ENCODE measurements at regions not wholly inside any gene's neighbourhood (a gene's known extent, or its start where the extent isn't known, plus 50 kb on each side); places are given as distances from the start of the nearest gene placed in this dataset.

DNA sequence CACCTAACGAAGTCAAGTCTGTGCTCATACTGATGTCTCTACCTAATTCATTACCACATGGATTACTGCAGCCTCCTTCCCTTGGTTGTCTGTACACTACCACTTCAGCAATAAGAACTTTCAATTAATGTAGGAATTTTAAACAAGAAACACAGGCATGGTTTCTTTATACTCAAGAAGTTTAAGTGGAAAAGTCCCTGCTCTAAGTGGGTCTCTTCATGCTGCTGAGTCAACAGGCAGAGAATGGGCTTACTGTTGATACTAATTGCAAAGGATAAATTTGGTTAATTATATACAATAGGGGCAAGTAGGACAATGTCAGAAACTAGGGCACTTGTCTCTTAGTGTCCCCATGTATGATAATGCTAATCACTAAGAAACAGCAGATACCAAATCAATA lies 392.6 kb downstream of the DSEL start:
- Histone ChIP-seq H2AFZ (ENCODE audit: low read depth) (no peak overlapping the region), H3K36me3 (ENCODE audit: insufficient read depth) (no peaks in the 10 kb centered on the region), H3K27me3 (ENCODE audit: insufficient read depth, low read depth) (no peaks in the 10 kb centered on the region), H3K9ac (no peak overlapping the region), H3K27ac (no peak overlapping the region), H3K4me1 (ENCODE audit: low read depth, poor library complexity, severe bottlenecking) (no peaks in the 10 kb centered on the region), H3K4me2 (no peak overlapping the region), H3K79me2 (ENCODE audit: insufficient read depth, low read depth) (no peaks in the 10 kb centered on the region), H4K20me1 (ENCODE audit: insufficient read depth) (no peaks in the 10 kb centered on the region), H3K4me3 (IDR thresholded peaks at IDR 0.05; ENCODE audit: insufficient read depth, low read depth, low read length) (no peak overlapping the region)
- TF ChIP-seq, protein P1, sequence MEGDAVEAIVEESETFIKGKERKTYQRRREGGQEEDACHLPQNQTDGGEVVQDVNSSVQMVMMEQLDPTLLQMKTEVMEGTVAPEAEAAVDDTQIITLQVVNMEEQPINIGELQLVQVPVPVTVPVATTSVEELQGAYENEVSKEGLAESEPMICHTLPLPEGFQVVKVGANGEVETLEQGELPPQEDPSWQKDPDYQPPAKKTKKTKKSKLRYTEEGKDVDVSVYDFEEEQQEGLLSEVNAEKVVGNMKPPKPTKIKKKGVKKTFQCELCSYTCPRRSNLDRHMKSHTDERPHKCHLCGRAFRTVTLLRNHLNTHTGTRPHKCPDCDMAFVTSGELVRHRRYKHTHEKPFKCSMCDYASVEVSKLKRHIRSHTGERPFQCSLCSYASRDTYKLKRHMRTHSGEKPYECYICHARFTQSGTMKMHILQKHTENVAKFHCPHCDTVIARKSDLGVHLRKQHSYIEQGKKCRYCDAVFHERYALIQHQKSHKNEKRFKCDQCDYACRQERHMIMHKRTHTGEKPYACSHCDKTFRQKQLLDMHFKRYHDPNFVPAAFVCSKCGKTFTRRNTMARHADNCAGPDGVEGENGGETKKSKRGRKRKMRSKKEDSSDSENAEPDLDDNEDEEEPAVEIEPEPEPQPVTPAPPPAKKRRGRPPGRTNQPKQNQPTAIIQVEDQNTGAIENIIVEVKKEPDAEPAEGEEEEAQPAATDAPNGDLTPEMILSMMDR (conservative IDR thresholded peaks at IDR 0.05; ENCODE audit: low read depth, low read length), result no peak

DNA sequence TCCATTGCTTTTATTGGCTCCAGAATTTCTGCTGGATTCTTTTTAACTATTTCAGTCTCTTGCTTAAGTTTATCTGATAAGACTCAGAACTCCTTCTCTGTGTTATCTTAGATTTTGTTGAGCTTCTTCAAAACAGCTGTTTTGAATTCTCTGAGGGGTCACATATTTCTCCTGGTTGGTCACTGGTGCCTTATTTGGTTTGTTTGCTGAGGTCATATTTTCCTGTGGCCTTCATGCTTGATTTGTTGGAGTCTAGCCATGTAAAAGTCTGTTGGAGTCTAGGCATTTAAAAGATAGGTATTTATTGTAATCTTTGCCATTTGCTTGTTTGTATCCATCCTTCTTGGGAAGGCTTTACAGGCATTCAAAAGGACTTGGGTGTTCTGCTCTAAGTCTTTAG lies 398.7 kb downstream of the DSEL start:
- Histone ChIP-seq H3K4me1 (ENCODE audit: low read depth, poor library complexity, severe bottlenecking) (no peaks in the 10 kb centered on the region), H3K4me3 (IDR thresholded peaks at IDR 0.05; ENCODE audit: insufficient read depth, low read depth, low read length) (no peak overlapping the region), H2AFZ (ENCODE audit: low read depth) (no peak overlapping the region), H4K20me1 (ENCODE audit: insufficient read depth) (no peaks in the 10 kb centered on the region), H3K9ac (no peak overlapping the region), H3K27ac (no peak overlapping the region), H3K79me2 (ENCODE audit: insufficient read depth, low read depth) (no peaks in the 10 kb centered on the region), H3K36me3 (ENCODE audit: insufficient read depth) (no peaks in the 10 kb centered on the region), H3K4me2 (no peak overlapping the region), H3K27me3 (ENCODE audit: insufficient read depth, low read depth) (no peaks in the 10 kb centered on the region)
- TF ChIP-seq, protein P1 (conservative IDR thresholded peaks at IDR 0.05; ENCODE audit: low read depth, low read length), result no peak

DNA sequence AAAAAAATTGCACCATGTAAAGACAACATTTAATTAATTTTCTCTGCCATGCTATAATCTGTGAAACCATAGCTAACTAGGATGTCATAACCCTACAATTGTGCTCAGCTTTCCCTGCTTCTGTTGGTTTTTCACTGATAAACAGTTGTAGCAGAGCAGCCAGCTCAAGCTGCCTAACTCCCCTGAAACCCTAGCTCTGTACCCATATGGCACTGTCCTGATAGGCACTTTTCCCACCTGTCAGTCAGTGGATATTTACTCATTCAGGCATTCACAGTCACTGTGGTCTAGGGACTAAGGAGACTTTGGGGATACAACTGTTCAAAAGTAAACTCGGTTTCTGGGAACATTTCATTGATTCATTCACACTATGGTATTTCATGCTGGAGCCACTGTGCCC lies 407.0 kb downstream of the DSEL start:
- TF ChIP-seq, protein P1 (conservative IDR thresholded peaks at IDR 0.05; ENCODE audit: low read depth, low read length), result no peak
- no peaks in the 10 kb centered on the region for H3K27me3 ChIP-seq (ENCODE audit: insufficient read depth, low read depth)
- no peaks in the 10 kb centered on the region for H3K36me3 ChIP-seq (ENCODE audit: insufficient read depth)
- no peak overlapping the region for H3K27ac ChIP-seq
- no peak overlapping the region for H3K4me3 ChIP-seq (IDR thresholded peaks at IDR 0.05; ENCODE audit: insufficient read depth, low read depth, low read length)
- no peak overlapping the region for H3K9ac ChIP-seq
- H3K79me2 ChIP-seq (ENCODE audit: insufficient read depth, low read depth), result no peaks in the 10 kb centered on the region
- no peak overlapping the region for H2AFZ ChIP-seq (ENCODE audit: low read depth)
- H3K4me1 ChIP-seq (ENCODE audit: low read depth, poor library complexity, severe bottlenecking), result no peaks in the 10 kb centered on the region
- H3K4me2 ChIP-seq, result no peak overlapping the region
- no peaks in the 10 kb centered on the region for H4K20me1 ChIP-seq (ENCODE audit: insufficient read depth)

DNA sequence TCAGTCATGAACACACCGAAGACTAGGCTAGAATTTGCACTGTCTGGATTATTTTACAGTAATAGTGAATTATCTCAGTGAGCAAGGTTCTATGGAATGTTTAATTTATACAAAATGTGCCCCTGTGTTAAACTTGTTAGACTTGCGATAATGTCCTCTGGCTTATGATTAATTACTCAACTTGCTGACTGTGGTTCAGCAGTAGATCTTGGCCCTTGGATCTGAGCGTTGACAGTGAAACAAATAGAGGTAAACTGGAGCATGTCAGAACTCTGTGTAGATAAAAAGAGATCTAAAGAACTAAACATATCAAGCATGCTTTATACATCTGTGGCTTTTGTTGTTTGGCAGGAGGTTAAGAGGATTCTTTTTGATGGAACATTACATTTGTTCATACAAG lies 407.6 kb downstream of the DSEL start:
- no peaks in the 10 kb centered on the region for H3K4me1 ChIP-seq (ENCODE audit: low read depth, poor library complexity, severe bottlenecking)
- H3K4me2 ChIP-seq, result no peak overlapping the region
- H3K27ac ChIP-seq, result no peak overlapping the region
- no peak overlapping the region for H3K9ac ChIP-seq
- H3K79me2 ChIP-seq (ENCODE audit: insufficient read depth, low read depth), result no peaks in the 10 kb centered on the region
- no peaks in the 10 kb centered on the region for H4K20me1 ChIP-seq (ENCODE audit: insufficient read depth)
- no peak overlapping the region for H2AFZ ChIP-seq (ENCODE audit: low read depth)
- no peak overlapping the region for H3K4me3 ChIP-seq (IDR thresholded peaks at IDR 0.05; ENCODE audit: insufficient read depth, low read depth, low read length)
- TF ChIP-seq, protein P1 (conservative IDR thresholded peaks at IDR 0.05; ENCODE audit: low read depth, low read length), result no peak
- H3K27me3 ChIP-seq (ENCODE audit: insufficient read depth, low read depth), result no peaks in the 10 kb centered on the region
- H3K36me3 ChIP-seq (ENCODE audit: insufficient read depth), result no peaks in the 10 kb centered on the region
